ENCODE measurements at regions not wholly inside any gene's neighbourhood (a gene's known extent, or its start where the extent isn't known, plus 50 kb on each side); places are given as distances from the start of the nearest gene placed in this dataset.

DNA sequence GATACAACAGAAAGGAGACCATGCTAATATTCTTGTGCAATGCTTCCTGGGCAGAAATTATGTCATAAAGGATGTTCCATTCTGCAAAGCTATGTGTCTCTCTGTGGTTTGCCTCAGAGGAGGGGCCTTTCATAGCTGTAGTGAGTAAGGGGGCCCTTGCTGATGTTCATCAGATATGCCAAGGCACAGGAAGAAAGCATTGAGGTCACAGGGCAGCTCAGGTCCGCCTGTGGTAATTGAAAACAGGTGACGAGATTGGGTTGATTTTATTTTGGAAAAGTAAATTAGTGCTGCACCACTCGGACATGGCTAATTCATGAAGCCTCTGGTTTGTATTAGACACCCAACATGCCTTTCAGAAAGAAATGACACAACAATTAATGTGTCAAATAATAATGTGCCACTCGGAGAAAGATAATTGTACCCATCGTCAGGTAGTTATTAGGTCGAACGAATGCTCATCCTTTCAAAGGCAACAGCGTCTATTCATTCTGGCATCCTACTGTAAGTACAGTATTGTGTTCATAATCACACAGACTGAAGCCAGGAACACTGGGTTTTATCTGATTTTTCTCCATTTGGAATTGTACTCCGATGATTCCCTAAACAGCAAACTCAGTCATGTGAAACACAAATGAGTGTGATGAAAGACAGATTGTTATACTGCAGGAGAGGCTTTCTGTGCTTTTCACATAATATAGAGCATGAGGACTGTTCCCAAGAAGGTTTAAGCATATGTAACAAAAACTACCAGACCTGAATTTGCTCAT, 421.6 kb upstream of the KLF12 start:
- intact Hi-C loops (cut with DNase I): no loop called here
- no peaks in the 10 kb centered on the region for H3K4me1 ChIP-seq (ENCODE audit: control insufficient read depth in 2 of 3, insufficient read depth in 2 of 3, low read depth in 1 of 3, low read length in 3 of 3)
- H3K9me3 ChIP-seq (ENCODE audit: control insufficient read depth in 2 of 3, insufficient read depth in 1 of 3, low read length in 3 of 3): no peaks in the 10 kb centered on the region
- H3K36me3 ChIP-seq (ENCODE audit: control insufficient read depth in 2 of 3, insufficient read depth in 3 of 3, low read length in 3 of 3): no peaks in the 10 kb centered on the region
- H3K27ac ChIP-seq (ENCODE audit: low read depth in 2 of 2, low read length in 2 of 2): no peak overlapping the region
- H3K4me3 ChIP-seq (ENCODE audit: low read length in 3 of 3): no peak overlapping the region
- no peak for DNase-seq
- no peaks in the 10 kb centered on the region for H3K27me3 ChIP-seq (ENCODE audit: control insufficient read depth, insufficient read depth, low read length)
- FAIRE-seq: no peak
- TF ChIP-seq, protein P1, sequence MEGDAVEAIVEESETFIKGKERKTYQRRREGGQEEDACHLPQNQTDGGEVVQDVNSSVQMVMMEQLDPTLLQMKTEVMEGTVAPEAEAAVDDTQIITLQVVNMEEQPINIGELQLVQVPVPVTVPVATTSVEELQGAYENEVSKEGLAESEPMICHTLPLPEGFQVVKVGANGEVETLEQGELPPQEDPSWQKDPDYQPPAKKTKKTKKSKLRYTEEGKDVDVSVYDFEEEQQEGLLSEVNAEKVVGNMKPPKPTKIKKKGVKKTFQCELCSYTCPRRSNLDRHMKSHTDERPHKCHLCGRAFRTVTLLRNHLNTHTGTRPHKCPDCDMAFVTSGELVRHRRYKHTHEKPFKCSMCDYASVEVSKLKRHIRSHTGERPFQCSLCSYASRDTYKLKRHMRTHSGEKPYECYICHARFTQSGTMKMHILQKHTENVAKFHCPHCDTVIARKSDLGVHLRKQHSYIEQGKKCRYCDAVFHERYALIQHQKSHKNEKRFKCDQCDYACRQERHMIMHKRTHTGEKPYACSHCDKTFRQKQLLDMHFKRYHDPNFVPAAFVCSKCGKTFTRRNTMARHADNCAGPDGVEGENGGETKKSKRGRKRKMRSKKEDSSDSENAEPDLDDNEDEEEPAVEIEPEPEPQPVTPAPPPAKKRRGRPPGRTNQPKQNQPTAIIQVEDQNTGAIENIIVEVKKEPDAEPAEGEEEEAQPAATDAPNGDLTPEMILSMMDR (IDR thresholded peaks at IDR 0.05; ENCODE audit: borderline replicate concordance, extremely low read depth, insufficient read depth): no peak
- no peak overlapping the region for H3K9ac ChIP-seq (ENCODE audit: low read length in 3 of 3)

GRCh38 chr13:74555276-74555625, 421.0 kb upstream of the KLF12 start:
- TF ChIP-seq, protein P1 (IDR thresholded peaks at IDR 0.05; ENCODE audit: borderline replicate concordance, extremely low read depth, insufficient read depth): no peak
- no peak overlapping the region for H3K27ac ChIP-seq (ENCODE audit: low read depth in 2 of 2, low read length in 2 of 2)
- FAIRE-seq: no peak
- H3K4me1 ChIP-seq (ENCODE audit: control insufficient read depth in 2 of 3, insufficient read depth in 2 of 3, low read depth in 1 of 3, low read length in 3 of 3): no peaks in the 10 kb centered on the region
- no peak overlapping the region for H3K9ac ChIP-seq (ENCODE audit: low read length in 3 of 3)
- intact Hi-C loops (cut with DNase I): no loop called here
- H3K9me3 ChIP-seq (ENCODE audit: control insufficient read depth in 2 of 3, insufficient read depth in 1 of 3, low read length in 3 of 3): no peaks in the 10 kb centered on the region
- H3K36me3 ChIP-seq (ENCODE audit: control insufficient read depth in 2 of 3, insufficient read depth in 3 of 3, low read length in 3 of 3): no peaks in the 10 kb centered on the region
- H3K27me3 ChIP-seq (ENCODE audit: control insufficient read depth, insufficient read depth, low read length): no peaks in the 10 kb centered on the region
- no peak overlapping the region for H3K4me3 ChIP-seq (ENCODE audit: low read length in 3 of 3)
- DNase-seq: no peak

- H3K36me3 ChIP-seq (ENCODE audit: control insufficient read depth in 2 of 3, insufficient read depth in 3 of 3, low read length in 3 of 3): no peaks in the 10 kb centered on the region
- H3K27me3 ChIP-seq (ENCODE audit: control insufficient read depth, insufficient read depth, low read length): no peaks in the 10 kb centered on the region
- no peak overlapping the region for H3K4me3 ChIP-seq (ENCODE audit: low read length in 3 of 3)
- intact Hi-C loops (cut with DNase I): no loop called here
- no peaks in the 10 kb centered on the region for H3K9me3 ChIP-seq (ENCODE audit: control insufficient read depth in 2 of 3, insufficient read depth in 1 of 3, low read length in 3 of 3)
- no peaks in the 10 kb centered on the region for H3K4me1 ChIP-seq (ENCODE audit: control insufficient read depth in 2 of 3, insufficient read depth in 2 of 3, low read depth in 1 of 3, low read length in 3 of 3)
- H3K27ac ChIP-seq (ENCODE audit: low read depth in 2 of 2, low read length in 2 of 2): no peak overlapping the region
- DNase-seq: no peak
- FAIRE-seq: no peak
- TF ChIP-seq, protein P1 (IDR thresholded peaks at IDR 0.05; ENCODE audit: borderline replicate concordance, extremely low read depth, insufficient read depth): no peak
- H3K9ac ChIP-seq (ENCODE audit: low read length in 3 of 3): no peak overlapping the region
These were observed 420.5 kb upstream of the KLF12 start for GRCh38 chr13:74554569-74555275.
